Stimulated activated effector memory CD8-positive, alpha-beta T cell treated with anti-CD3 and anti-CD28 coated beads, Interleukin-12 subunit alpha, Interleukin-12 subunit beta, amount 100 ng/mL, for 72 hours (primary cell): ENCODE measurements at regions not wholly inside any gene's neighbourhood (a gene's known extent, or its start where the extent isn't known, plus 50 kb on each side); places are given as distances from the start of the nearest gene placed in this dataset.
"Not testable (repeated sequence)": the region's sequence is repeated elsewhere in the genome, so short reads cannot be mapped to it uniquely, and the experiment has no call there.

Source experiments
- ATAC-seq: fragments of 150-1000 bp; cut with Tn5 transposase; 2 replicates; pipeline ENCODE4 v1.10.0; 2021
- DNase-seq, 2 donors: peaks; one replicate each; pipeline ENCODE4 v3.0.0; 2021 to 2022; ENCODE audit warnings: low spot score in 2 of 2
- H3K27ac Mint-ChIP-seq: one replicate; pipeline ENCODE4 v1.8.0; 2022; ENCODE audit warnings: mild to moderate bottlenecking, mixed read lengths
- H3K36me3 Mint-ChIP-seq: one replicate; pipeline ENCODE4 v1.8.0; 2022; ENCODE audit warnings: mild to moderate bottlenecking, mixed read lengths
- H3K4me1 Mint-ChIP-seq: one replicate; pipeline ENCODE4 v1.8.0; 2022; ENCODE audit warnings: mixed read lengths
- H3K4me3 Mint-ChIP-seq: one replicate; pipeline ENCODE4 v1.8.0; 2022; ENCODE audit warnings: mild to moderate bottlenecking, mixed read lengths
- H3K9me3 Mint-ChIP-seq: one replicate; pipeline ENCODE4 v1.8.0; 2022; ENCODE audit warnings: mixed read lengths

GRCh38 chr21:9978371-9978770 is 543.0 kb upstream of the TPTE start:
- H3K27ac Mint-ChIP-seq, H3K36me3 Mint-ChIP-seq, H3K4me1 Mint-ChIP-seq, DNase-seq, ATAC-seq, H3K4me3 Mint-ChIP-seq: not testable (repeated sequence)
- H3K9me3 Mint-ChIP-seq = peaks cover 24% of the 10 kb centered on the region

DNA sequence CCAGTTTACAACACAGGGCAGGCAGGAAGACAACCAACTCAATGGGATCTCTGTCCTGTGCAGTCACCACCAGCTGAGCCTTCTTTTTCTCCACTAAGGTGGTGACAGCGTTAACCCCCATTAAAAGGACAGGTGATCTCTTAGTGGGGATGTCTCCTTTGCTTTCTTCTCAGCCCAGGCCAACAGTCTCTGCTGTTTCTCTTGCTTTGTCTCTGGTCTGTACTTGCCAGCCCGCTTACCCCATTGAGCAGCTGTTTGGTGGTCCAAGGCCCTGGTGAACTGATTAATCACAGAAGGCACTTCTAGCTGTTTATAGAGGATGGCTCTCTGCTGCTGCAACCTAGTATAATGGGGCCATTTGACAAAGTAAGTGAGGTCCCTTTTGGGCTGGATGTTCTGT is 523.9 kb upstream of the TPTE start:
- H3K36me3 Mint-ChIP-seq, H3K27ac Mint-ChIP-seq, H3K4me3 Mint-ChIP-seq, H3K9me3 Mint-ChIP-seq, ATAC-seq, DNase-seq, H3K4me1 Mint-ChIP-seq: not testable (repeated sequence)

GRCh38 chr21:10002762-10003313 is 518.5 kb upstream of the TPTE start:
- not testable (repeated sequence) for ATAC-seq, H3K4me3 Mint-ChIP-seq, H3K27ac Mint-ChIP-seq, H3K36me3 Mint-ChIP-seq, H3K4me1 Mint-ChIP-seq, DNase-seq
- peaks cover 12% of the 10 kb centered on the region for H3K9me3 Mint-ChIP-seq

- ATAC-seq, DNase-seq, H3K36me3 Mint-ChIP-seq, H3K4me1 Mint-ChIP-seq, H3K27ac Mint-ChIP-seq, H3K9me3 Mint-ChIP-seq, H3K4me3 Mint-ChIP-seq: not testable (repeated sequence)
These were observed 515.6 kb upstream of the TPTE start for GRCh38 chr21:10005791-10006190.

DNA sequence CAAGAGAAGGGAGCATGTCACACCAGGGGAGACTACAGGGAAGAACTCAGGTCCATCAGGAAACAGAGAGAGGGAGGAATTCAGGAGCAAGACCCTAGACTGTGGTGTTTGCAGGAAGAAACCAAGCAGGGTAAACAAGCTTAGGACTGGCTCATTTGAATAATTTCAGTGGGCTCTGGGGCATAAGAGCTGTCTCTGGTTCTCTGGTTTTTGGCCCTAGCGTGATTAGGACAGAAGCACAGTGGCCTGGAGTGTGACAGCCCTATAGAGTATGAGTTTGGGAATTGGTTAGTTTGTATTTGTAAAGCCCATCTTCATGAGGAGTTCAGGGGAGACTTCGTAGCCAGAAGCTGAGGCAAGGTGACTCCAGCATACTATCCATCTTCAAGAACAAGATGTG is 504.4 kb upstream of the TPTE start:
- ATAC-seq, H3K36me3 Mint-ChIP-seq, H3K4me3 Mint-ChIP-seq, H3K27ac Mint-ChIP-seq, DNase-seq, H3K4me1 Mint-ChIP-seq: not testable (repeated sequence)
- peaks cover 12% of the 10 kb centered on the region for H3K9me3 Mint-ChIP-seq

- H3K36me3 Mint-ChIP-seq, ATAC-seq, H3K4me1 Mint-ChIP-seq, H3K27ac Mint-ChIP-seq, DNase-seq, H3K4me3 Mint-ChIP-seq, H3K9me3 Mint-ChIP-seq: not testable (repeated sequence)
These were observed 503.6 kb upstream of the TPTE start for GRCh38 chr21:10017757-10018156.

- not testable (repeated sequence) for H3K36me3 Mint-ChIP-seq, H3K27ac Mint-ChIP-seq, DNase-seq, ATAC-seq, H3K4me3 Mint-ChIP-seq, H3K4me1 Mint-ChIP-seq
- peaks cover 10% of the 10 kb centered on the region for H3K9me3 Mint-ChIP-seq
These were observed 499.9 kb upstream of the TPTE start for GRCh38 chr21:10021462-10021861.

DNA sequence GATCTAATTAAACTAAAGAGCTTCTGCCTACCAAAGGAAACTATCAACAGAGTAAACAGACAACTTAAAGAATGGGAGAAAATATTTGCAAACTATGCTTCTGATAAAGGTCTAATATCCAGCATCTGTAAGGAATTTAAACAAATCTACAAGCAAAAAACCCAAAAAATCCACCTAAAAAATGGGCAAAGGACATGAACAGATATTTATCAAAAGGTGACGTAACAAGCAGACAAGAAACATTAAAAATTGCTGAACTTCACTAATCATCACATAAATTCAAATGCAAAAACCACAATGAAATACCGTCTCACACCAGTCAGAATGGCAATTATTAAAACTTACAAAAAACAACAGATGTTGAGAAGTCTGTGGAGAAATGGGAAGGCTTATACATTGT is 498.6 kb upstream of the TPTE start:
- not testable (repeated sequence) for DNase-seq, H3K9me3 Mint-ChIP-seq, H3K27ac Mint-ChIP-seq, H3K4me3 Mint-ChIP-seq, H3K36me3 Mint-ChIP-seq, ATAC-seq, H3K4me1 Mint-ChIP-seq
